Fibroblast of gingiva (primary cell): ENCODE measurements at regions not wholly inside any gene's neighbourhood (a gene's known extent, or its start where the extent isn't known, plus 50 kb on each side); places are given as distances from the start of the nearest gene placed in this dataset.
"Not testable (repeated sequence)": the region's sequence is repeated elsewhere in the genome, so short reads cannot be mapped to it uniquely, and the experiment has no call there.

ENCODE experiments used
- DNase-seq: peaks from one replicate; pipeline ENCODE4 v3.0.0-alpha.2; 2011; ENCODE audit warnings: low read depth

GRCh38 chr12:88889326-88890110, 309.2 kb upstream of the KITLG start:
- DNase-seq = peak; percentile 40

DNA sequence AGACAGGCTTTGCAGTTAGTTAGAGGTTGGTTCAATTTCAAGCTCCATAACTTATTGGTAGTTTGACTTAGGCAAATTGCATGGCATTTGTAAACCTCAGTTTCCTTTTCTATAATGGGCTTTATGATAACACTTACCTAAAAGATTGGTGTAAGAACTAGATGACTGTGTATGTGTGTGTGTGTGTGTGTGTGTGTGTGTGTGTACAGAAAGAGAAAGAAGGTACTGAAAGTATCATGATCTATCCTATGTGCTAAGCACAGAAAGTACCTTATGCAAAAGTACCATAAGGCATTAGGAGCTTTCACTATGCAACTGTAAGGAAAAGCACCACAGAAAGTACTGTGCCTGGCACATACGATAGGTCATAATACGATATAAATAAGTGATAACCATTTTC, 304.3 kb upstream of the KITLG start:
- no peak for DNase-seq

DNA sequence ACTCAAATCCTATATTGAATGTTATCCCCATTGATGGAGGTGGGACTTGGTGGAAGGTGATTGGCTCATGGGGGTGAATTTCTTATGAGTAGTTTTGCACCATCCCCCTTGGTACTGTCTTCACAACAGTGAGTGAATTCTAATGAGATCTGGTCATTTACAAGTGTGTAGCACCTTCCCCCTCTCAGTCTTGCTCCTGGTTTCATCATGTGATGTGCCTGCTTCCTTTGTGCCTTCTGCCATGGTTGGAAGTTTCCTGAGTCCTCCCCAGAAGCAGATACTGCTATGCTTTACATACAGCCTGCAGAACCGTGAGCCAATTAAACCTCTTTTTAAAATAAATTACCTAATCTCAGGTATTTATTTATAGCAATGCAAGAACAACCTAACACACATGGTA, 302.4 kb upstream of the KITLG start:
- DNase-seq = no peak

- no peak for DNase-seq
Observed at GRCh38 chr12:88880051-88880450, 299.8 kb upstream of the KITLG start.

GRCh38 chr12:88878295-88878694, 298.0 kb upstream of the KITLG start:
- no peak for DNase-seq

DNA sequence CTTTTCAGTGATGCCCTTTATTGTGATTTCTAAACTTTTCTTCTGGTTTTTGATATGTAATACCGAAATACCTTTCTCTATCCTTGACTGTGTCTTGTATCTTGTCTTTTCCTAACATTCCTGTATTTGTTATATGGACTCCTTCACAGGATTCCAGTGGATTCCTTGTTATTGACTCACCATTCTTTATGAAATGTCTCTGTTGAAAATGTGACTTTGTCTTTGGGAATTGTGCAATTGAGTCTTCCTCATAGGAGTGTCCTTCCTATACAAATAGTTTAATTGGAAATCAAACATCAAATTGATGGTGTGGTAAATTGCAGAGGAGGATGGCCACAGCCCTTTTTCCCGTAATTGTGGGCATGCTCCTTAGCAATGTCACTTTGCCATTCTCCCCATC, 296.6 kb upstream of the KITLG start:
- no peak for DNase-seq

DNA sequence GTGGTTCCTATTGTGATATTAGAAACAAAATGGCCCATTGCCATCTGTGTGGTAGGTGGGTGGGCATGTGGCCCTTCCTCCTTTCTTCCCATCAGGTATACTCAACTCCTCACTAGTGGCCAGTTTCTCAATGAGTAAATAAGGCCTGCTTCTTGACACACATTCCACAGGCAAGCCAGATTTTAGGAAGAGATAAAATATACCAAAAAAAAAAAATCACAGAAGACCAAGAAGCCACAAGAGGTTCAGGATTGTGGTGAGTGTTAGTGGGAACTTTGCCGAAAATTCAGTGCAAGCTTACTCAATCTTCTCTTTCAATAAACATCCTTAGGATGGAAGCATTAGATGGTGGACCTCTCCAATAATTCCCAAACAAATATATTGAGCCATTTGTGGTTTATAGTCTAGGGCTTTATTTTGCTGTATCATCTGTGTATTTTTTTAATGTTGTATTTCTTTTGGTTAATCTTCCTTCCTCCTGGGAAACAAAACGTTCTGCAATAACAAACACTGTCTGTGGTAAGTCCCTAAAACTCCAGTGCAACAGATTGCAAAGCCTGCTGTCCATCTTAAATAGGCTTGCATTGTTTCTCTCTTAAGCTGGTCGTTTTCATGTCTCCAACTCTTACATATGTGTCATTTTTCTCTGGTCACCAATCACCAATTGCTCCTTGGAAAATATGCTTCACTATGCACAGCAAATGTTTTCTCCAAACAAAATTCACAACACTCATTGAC, 289.9 kb upstream of the KITLG start:
- peak; percentile 93 for DNase-seq

GRCh38 chr12:88868050-88868449, 287.8 kb upstream of the KITLG start:
- no peak for DNase-seq

GRCh38 chr12:88867510-88867909, 287.2 kb upstream of the KITLG start:
- DNase-seq = no peak

- DNase-seq = peak; percentile 8
Observed at GRCh38 chr12:88866881-88867280, 286.6 kb upstream of the KITLG start.

DNA sequence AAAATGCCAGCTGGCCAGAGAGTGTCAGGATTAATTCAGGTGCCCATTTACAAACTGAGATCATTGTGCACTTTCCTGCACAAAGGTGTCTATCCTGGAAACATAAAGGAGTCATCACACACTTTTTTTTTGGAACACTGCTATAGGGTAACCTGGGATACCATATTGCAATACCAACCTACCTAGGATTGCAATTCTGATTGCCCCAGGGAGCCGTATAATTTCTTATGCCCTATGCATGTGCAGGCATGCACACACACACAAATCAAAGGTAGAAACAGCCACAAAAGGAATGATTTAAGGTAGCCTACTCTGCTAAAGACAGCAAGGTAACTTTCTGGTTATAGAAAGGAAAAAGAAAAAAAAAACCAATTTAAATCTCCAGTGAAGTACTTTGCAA, 285.3 kb upstream of the KITLG start:
- no peak for DNase-seq

- DNase-seq = no peak
Observed at GRCh38 chr12:88860851-88861250, 280.6 kb upstream of the KITLG start.

DNA sequence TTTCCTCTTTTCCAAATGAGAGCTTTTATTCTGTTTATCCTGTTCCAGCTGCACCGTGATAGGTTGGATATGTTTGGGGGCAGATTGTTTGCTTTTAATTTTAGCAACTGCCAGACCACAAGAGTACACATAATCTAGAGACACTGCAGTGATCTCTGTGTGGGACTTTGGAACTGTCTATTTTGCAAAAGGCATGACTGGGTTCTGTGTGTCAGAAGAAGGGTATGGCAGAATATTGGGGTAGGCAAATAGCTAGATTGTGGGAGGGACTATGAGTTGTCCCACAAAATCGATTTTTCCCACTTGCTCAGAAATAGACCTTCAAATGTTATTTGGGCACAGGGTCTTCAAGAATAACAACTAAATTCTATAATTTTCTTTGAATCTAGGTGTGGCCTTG, 275.9 kb upstream of the KITLG start:
- DNase-seq = no peak

- peak; percentile 17 for DNase-seq
Observed at GRCh38 chr12:88855301-88855700, 275.0 kb upstream of the KITLG start.

- peak; percentile 28 for DNase-seq
Observed at GRCh38 chr12:88854260-88854659, 274.0 kb upstream of the KITLG start.

DNA sequence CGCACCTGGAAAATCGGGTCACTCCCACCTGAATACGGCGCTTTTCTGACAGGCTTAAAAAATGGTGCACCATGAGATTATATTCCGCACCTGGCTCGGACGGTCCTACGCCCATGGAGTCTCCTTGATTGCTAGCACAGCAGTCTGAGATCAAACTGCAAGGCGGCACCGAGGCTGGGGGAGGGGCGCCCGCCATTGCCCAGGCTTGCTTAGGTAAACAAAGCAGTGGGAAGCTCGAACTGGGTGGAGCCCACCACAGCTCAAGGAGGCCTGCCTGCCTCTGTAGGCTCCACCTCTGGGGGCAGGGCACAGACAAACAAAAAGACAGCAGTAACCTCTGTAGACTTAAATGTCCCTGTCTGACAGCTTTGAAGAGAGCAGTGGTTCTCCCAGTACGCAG, 267.0 kb upstream of the KITLG start:
- not testable (repeated sequence) for DNase-seq

DNA sequence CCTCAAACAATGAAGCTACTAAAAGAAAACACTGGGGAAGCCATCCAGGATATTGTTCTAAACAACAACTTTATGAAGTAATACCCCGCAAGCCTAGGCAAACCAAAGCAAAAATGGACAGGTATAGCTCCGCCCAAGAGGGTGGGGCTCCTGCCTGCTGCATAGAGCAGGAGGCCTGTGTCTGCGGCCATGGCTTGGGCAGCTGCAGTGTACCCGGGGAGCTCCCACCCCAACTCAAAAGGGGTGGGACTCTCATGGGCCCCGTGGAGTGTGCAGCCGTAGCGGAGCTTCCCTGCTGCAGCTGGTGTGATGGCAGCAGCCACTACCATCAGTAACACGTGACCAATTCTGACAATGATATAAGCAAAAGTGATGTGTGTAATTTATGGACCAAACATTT, 264.2 kb upstream of the KITLG start:
- no peak for DNase-seq

GRCh38 chr12:88842314-88842713, 262.0 kb upstream of the KITLG start:
- no peak for DNase-seq

DNA sequence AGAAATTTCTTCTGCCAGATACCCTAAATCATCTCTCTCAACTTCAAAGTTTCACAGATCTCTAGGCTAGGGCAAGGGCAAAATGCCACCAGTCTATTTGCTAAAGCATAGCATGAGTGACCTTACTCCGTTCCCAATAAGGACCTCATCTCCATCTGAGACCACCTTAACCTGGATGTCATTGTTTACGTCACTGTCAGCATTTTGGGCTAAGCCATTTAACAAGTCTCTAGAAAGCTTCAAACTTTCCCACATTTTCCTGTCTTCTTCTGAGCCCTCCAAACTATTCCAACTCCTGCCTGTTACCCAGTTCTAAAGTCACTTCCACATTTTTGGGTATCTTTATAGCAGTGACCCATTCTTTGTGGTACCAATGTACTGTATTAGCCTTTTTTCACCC, 259.2 kb upstream of the KITLG start:
- DNase-seq = no peak

DNA sequence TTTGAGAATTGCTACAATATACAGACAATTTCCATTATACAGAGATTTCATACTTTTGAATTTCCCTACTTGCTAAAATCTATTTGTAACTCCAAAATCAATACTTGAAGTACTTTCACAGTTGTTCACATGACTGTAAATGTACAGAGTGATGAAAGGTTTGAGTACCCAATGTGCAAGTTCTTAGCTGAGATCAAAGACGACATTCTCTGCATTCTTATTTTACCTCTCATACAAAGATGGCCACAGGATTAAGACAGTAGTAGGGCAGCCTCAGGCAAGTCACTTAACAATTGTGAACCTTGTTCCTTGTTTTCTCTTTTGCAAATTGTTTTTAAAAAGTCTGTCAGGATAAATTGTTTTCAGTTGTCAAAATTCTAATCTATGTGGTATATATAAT, 255.9 kb upstream of the KITLG start:
- DNase-seq = no peak

DNA sequence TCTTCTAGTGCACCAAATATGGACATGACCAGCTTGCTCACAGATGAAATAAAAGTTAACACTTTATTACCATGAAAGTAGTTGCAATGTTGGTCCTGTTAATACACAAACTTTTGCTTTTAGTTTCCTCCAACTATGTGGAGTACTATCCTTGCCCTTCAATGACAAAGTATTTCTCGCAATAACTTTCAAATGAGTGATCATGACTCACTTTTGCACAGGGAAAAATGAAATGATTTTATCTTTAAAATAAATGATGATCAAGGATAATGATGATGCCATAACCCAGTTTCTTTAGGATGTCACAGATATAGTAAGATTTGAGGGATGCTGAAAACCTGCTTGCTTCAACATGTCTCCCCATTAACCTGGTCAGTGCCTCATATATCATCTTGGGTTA, 254.0 kb upstream of the KITLG start:
- DNase-seq = no peak

- no peak for DNase-seq
Observed at GRCh38 chr12:88833641-88834116, 253.4 kb upstream of the KITLG start.

- not testable (repeated sequence) for DNase-seq
Observed at GRCh38 chr12:88828537-88828936, 248.3 kb upstream of the KITLG start.

DNA sequence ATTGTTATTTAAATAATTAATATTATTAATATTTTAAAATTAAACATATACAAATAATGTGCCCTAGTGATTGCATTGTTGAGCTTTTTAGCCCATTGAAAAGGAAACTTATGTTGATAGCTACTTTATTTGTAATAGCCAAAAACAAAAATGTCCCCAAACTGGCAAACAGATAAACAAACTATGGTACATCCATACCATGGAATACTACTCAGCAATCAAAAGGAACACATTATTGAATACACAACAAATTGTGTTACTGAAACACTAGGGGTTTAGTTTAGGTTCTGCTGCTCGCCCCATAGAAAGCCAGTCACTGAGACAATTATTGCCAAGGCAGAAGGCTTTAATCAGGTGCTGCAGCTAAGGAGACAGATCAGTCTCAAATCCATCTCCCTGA, 239.7 kb upstream of the KITLG start:
- no peak for DNase-seq
